HG03066 (cell line): ENCODE measurements at regions not wholly inside any gene's neighbourhood (a gene's known extent, or its start where the extent isn't known, plus 50 kb on each side); places are given as distances from the start of the nearest gene placed in this dataset.
"Not testable (repeated sequence)": the region's sequence is repeated elsewhere in the genome, so short reads cannot be mapped to it uniquely, and the experiment has no call there.

Source experiments
- ATAC-seq: cut with Tn5 transposase; IDR thresholded peaks from one replicate; pipeline ENCODE4 v1.9.1; 2021; ENCODE audit warnings: low read depth; ENCODE audit not compliant: unreplicated experiment

DNA sequence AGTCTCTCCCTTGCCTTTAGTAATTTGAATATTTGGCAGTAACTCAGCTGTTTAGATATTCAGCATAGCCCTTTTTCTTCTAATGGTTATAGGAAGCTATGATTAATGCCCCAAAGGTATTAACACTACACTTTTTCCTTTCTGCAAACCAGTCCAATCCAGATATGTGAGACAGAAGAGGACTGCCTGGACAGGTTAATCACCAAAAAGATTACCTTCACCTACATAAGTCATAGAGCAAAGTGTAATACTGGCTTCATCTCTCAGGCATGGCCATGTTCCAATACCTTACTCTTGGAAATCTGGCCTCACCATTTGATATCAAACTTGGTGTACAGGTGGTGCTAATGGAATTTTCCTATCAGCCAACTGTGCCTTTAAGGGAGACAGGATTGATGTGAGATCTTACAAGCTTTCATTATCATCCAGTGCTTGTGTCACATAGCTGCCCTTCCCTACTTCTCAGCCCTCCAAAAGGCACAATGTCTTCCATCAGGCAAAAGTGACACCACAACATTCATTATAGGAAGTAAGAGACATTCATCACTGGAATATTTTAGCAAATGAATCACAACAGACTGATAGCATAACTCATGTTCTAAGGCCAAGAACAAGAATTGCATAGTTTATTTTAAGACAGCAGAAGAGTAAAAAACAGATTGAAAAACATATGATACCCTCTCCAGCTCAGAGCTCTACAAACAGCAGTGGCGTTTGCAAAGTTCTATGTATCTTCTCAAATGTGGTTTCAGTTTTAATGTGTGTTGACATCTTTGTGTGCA lies 91.2 kb upstream of the PAM start:
- no peak for ATAC-seq

DNA sequence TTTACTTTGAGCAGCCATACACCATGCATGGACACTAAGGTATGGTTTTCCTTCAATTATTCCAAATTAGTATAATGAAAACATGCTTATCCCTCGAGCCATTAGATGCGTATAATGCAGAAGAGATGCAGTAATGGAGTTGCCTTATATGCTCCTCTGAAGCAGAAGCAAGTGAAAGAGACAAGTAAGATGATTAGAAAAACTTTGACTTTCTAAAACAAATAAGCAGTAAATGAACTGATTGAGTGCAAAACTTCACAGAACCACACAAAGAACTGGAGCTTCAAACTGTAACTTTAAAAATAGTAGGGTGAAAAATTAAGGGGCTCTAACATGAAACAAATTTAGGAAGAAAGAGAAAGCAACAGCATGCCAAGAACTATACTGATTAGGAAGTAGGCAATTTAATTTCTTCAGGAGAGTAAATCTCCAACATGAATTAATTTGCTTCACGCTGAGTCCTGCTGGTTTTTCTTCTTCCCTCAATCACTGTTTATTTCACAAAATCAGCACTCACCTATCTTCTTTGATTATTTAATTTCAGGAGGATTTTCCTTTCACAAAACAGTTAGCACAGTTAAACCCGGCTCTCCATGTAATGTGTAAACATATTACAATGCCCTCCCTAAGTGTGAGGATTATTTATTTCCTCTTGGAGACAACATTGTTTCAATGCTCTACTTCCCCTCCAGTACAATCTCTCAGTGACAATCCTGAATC lies 90.3 kb upstream of the PAM start:
- no peak for ATAC-seq

DNA sequence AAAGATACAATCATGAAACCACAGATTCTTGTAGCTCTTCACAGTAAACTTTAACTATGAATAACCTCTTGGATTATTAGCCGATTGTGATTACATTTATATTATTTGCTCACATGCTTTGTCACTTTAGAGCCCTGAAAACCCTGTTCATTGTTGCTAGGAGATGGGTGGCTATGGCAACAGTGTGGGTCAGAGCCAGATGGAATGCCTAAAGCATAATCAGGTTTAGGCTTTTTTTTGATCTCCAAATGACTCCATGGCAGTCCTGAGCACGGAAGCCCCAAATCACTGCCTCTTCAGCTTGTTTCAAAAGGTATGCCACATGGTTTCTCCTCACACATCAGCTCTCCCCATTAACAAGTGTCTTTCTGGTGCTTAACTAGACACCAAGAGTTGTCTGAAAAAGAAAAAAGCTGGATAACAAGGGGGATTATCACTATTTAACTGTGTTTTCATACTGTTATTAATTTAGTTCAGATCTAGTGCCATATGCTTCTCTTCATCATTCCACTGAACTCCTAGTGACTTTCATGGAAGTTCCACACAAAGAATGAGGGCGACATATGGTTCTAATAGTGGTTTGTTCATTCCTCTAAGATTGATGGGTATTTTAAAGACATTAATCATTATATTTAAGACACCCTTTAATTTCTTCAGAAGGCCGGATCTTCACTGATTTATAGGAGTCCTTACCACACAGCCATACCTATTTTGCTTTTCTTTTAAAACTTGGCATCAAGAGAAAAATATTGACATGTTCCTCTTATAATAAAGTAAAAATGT lies 88.8 kb upstream of the PAM start:
- no peak for ATAC-seq

DNA sequence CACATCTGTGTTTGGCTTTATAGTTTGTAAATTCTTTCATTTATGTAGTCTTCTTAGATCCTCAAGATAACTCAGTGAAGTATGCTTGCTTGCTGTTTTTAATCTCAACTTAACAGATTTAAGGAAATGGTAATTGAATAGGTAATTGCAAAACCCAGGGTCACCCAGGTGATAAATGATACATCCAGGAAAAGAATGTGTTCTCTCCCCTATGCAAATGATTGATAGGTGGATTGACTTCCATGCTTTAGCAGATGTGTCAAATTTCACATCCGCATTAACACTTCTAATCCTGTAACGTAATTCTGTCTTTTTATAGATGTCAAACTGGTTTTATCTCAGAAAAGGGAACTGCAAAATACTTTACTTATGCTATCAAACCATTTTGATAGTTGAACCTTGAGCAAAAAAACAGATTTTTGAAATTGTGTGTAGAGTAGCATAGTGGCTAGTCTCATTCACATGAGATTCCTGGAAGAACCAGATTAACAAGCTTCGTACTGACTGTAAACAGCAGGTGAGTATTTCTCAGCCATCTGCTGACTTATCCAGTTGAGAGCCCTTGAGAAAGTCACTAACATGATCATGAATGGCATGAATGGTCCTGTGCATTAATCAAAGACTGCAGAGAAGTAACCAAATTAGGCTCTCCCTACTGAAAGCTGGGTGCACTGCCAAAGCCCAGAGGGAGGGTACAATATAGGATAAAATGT lies 86.7 kb upstream of the PAM start:
- no peak for ATAC-seq

DNA sequence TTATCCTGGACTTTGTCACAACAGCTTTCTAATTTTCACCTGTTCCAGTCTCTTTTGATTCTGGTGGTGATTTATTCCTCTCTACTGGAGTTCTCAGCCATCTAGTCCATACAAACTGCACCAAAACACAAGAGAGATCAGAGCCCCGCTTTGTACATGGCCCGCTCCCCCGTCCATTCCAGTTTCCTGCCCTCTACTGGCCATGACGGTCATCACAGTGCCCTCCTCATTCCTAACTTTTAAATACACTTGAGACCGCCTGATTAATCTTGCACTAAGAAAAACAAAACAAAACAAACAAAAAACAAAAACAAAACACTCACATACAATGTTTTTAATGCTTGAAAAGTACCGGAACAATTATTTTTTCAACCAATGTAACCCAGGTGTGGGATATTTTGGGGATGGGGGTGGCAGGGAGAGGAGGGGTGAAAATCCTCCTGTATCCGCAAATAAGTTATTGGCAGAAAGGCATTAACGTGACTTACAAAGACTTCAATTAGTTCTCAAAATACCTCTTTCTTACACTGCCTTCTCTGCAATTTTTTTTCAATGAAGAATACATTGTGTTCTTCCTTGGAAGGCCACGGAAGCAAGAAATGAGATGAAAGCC lies 84.8 kb upstream of the PAM start:
- peak; percentile 66 for ATAC-seq

DNA sequence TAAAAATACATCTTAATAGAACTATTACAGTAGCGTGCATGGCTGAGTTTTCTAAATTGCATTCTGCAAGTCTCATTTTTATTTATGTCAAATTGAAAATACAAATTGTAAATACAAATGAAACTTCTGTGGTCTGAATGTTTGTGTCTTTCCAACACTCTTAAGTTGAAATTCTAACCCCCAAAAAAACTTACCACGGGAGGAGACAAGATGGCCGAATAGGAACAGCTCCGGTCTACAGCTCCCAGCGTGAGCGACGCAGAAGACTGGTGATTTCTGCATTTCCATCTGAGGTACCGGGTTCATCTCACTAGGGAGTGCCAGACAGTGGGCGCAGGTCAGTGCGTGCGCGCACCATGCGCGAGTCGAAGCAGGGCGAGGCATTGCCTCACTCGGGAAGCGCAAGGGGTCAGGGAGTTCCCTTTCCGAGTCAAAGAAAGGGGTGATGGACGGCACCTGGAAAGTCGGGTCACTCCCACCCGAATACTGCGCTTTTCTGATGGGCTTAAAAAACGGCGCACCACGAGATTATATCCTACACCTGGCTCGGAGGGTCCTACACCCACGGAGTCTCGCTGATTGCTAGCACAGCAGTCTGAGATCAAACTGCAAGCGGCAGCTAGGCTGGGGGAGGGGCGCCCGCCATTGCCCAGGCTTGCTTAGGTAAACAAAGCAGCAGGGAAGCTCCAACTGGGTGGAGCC lies 83.9 kb upstream of the PAM start:
- not testable (repeated sequence) for ATAC-seq

DNA sequence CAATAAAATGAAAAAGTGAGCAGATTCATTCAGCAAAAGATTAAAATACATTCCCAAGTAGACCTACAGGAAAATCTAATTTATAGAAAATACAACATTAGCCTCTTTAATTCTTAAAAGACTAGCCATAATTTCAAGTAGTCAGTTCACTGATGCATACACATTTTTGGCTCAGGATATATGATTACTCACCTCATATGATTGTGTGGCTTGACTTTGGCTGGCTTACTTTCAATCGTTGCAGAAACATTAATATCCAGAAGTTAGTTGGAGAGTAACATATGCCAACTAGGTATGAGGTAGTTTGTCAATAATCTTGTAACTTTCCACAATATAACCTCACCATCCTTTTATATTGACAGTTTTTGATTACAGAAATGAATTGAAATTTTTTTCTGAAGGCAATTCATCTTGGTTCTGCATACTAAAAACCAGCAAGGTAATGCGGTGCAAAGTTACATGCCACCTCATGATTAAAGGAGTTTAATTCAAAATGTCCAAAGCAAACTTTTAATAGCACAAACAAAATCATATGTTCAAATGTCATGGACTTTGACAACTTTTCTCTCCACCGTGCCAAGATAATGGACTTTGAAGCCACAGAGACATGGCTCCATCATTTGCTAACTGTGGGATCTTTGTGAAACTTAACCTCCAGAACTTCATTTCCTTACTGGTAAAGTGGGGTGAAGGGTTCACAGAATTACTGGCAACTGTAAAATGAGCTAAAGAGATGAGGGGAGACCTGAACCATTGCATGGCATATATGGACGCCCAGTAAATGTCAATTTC lies 76.6 kb upstream of the PAM start:
- ATAC-seq, result no peak

DNA sequence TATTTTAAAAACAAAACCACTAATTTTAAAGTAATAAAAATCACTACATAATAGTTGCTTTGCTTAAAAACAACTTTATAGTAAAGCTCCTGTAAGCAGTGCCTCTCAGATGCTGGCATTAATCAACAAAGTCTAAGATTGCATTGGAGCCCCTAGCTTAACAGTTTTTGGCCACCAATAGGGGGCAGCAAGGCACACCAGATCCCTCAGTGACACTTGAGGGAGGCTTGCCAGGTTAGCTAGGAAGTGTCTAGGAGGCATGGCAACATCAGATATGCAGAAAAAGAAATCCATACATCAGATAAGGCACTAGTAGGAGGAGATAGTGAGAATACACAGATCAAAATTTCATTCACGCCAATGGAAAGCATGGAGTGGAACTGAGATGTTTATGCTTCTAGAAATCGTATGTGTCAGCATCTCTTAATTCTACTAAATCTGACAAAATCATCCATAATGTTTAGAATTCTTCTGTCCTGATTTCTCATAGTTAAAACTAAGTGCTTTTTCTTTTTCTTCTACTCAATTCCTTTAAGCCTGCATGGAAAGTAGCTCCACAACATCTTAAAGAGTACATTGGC lies 73.6 kb upstream of the PAM start:
- ATAC-seq, result peak; percentile 98

DNA sequence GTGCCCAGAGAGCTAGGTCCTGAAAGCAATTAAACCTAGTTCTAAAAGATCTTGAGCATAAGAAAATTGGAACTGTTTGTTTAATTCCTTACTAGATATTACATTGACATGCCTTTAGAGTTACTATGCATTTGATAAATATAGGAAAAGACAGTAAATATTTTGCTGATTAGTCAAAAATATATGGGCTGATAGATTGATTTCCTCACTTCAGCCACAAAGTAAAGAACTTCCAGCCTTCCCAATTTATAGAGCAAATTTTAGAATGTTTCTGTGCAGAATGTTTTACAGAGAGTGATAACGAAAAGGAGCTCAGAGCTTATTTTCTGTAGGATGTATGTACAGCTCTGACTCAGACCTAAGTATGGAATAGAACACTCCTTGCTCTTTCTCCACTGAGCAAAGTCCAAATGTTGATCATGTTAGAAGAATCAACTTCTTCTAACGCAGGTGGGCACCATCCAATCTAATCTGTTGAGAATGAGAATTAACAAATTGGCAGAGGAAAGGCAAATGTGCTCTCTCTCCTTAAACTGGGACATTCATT lies 72.9 kb upstream of the PAM start:
- no peak for ATAC-seq

DNA sequence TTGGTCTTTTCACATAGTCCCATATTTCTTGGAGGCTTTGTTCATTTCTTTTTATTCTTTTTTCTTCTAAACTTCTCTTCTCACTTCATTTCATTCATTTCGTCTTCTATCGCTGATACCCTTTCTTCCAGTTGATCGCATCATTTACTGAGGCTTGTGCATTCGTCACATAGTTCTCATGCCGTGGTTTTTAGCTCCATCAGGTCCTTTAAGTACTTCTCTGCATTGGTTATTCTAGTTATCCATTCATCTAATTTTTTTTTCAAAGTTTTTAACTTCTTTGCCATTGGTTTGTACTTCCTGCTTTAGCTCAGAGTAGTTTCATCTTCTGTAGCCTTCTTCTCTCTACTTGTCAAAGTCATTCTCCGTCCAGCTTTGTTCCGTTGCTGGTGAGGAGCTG lies 67.0 kb upstream of the PAM start:
- not testable (repeated sequence) for ATAC-seq

DNA sequence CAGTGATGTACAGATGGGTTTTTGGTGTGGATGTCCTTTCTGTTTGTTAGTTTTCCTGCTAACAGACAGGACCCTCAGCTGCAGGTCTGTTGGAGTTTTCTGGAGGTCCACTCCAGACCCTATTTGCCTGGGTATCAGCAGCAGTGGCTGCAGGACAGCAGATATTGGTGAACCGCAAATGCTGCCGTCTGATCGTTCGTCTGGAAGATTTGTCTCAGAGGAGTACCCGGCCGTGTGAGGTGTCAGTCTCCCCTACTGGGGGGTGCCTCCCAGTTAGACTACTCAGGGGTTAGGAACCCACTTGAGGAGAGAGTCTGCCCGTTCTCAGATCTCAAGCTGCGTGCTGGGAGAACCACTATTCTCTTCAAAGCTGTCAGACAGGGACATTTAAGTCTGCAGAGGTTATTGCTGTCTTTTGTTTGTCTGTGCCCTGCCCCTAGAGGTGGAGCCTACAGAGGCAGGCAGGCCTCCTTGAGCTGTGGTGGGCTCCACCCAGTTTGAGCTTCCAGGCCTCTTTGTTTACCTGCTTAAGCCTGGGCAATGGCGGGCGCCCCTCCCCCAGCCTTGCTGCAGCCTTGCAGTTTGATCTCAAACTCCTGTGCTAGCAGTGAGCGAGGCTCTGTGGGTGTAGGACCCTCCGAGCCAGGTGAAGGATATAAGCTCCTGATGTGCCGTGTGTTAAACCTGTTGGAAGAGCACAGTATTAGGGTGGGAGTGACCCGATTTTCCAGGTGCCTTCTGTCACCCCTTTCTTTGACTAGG lies 66.3 kb upstream of the PAM start:
- ATAC-seq, result not testable (repeated sequence)

DNA sequence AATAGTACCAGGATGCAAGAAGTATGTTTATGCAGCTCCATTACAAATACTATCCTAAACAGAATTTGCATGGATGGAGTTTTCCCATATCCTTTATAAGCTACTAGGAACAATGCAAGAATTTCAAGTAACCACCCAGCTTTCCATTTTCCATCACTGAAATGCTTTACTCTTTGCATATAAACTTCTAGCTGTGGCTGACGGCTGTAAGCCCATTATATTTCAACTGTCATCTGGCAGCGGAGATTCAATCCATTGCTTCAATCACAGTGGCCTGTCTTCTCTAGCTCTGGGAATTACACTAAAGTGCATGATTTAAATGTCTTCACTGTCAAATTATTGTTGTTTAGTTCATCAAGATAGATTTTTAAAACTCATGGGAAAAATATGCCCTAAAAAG lies 64.2 kb upstream of the PAM start:
- ATAC-seq, result no peak

DNA sequence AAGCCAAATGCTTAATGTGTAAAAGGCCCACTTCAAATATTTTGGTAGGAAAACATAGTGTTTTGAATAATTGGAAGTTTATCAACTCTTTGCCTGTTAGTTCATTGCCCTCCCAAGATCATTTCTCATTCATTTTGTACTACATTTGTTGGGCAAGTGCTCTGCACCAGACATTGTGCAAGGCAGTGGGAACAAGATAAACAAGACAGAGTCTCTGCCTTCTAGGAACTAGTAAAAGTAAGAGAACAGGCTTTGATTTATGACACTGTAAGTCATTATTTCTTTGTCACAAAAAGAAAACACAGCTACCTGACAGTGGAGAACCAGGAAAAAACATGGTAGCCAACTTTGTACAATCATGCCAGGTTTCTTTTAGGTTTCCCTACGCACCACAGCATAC lies 63.7 kb upstream of the PAM start:
- no peak for ATAC-seq

DNA sequence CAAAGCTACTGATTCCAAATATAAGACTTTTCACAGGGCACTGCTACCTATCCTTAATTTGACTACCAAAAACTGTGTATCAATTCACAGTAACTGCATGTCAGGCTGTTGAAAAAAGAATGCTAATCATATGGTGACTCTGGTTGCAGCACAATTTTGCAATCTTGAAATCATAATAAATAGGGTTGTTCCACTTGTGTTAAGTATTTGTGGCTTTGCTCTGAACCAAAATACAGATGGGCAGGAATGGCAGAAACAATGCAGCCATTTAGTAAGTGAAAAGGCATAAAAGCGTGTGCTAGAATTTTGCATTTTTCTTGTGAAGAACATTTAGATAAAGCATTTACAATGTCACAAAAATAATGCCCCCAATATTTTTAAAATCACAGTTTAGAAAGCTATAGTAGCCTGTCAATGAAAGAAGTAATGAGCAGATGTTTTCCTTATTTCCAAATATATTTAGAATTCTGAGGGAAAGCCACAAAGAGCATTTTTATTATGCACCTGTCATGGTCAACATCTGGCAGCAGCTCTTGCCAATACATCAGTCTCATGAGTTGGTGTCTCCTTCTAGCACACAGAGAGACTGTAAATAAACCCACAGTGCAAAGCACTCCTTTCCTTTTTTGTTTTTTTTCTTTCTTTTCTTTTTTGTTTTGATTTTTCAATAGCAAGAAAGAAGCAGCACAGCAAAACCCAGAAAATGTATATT lies 54.8 kb upstream of the PAM start:
- ATAC-seq, result no peak

DNA sequence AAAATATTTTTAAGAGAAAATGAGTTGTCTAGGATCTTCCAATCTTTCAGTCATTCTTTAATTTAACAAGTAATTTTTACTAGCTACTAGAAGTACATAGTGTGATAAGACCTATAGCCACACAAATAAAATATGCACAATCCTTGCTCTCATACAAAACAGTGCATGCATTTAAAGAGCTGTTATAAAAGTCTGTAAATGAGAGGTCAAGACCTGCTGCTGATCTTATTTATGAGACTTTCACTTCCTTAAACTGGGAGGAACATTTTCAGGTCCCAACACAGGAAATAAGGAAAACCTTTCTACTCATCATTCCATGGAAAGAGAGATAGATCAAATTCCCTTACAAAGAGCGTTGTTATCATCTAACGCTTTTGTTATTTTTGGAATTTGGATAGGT lies 54.2 kb upstream of the PAM start:
- no peak for ATAC-seq

DNA sequence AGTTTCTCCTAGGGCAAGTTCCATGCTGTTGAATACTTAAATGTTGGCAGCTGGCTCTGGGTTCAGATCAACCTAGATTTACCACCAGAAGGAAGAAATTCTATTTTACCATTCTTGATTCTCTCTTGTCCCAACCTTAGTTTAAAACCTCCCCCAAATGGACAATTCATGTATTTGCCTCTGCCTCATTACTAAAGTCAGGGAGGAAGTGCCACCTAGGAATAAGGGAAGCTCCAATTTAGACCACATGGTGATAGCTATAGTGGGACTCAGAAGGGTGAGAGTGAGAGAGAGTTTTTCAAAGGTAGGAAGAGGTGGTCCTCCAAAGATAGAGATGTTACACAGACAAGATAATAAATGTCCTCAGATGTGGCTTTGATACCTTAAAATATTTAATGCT lies 53.4 kb upstream of the PAM start:
- no peak for ATAC-seq
